ENCODE measurements at regions not wholly inside any gene's neighbourhood (a gene's known extent, or its start where the extent isn't known, plus 50 kb on each side); places are given as distances from the start of the nearest gene placed in this dataset.
"Not testable (repeated sequence)": the region's sequence is repeated elsewhere in the genome, so short reads cannot be mapped to it uniquely, and the experiment has no call there.

GRCh38 chr4:31190671-31191070 is 470.5 kb downstream of the PCDH7 start:
- intact Hi-C loops (cut with micrococcal nuclease), result no loop called here
- H3K4me3 Mint-ChIP-seq, result no peak overlapping the region
- no peaks in the 10 kb centered on the region for H3K27me3 Mint-ChIP-seq
- no peaks in the 10 kb centered on the region for H3K36me3 Mint-ChIP-seq (ENCODE audit: low read depth)
- H3K9me3 Mint-ChIP-seq, result peaks cover 18% of the 10 kb centered on the region
- H3K27ac Mint-ChIP-seq, result no peak overlapping the region
- no peaks in the 10 kb centered on the region for H3K4me1 Mint-ChIP-seq (ENCODE audit: low read depth)

GRCh38 chr4:31192341-31192740 is 472.2 kb downstream of the PCDH7 start:
- H3K4me3 Mint-ChIP-seq, result no peak overlapping the region
- no peaks in the 10 kb centered on the region for H3K4me1 Mint-ChIP-seq (ENCODE audit: low read depth)
- H3K36me3 Mint-ChIP-seq (ENCODE audit: low read depth), result no peaks in the 10 kb centered on the region
- intact Hi-C loops (cut with micrococcal nuclease), result no loop called here
- no peak overlapping the region for H3K27ac Mint-ChIP-seq
- no peaks in the 10 kb centered on the region for H3K27me3 Mint-ChIP-seq
- peaks cover 27% of the 10 kb centered on the region for H3K9me3 Mint-ChIP-seq

GRCh38 chr4:31193521-31193920 is 473.4 kb downstream of the PCDH7 start:
- intact Hi-C loops (cut with micrococcal nuclease), result no loop called here
- H3K4me3 Mint-ChIP-seq, result no peak overlapping the region
- no peak overlapping the region for H3K27ac Mint-ChIP-seq
- no peaks in the 10 kb centered on the region for H3K27me3 Mint-ChIP-seq
- H3K36me3 Mint-ChIP-seq (ENCODE audit: low read depth), result no peaks in the 10 kb centered on the region
- H3K4me1 Mint-ChIP-seq (ENCODE audit: low read depth), result no peaks in the 10 kb centered on the region
- peaks cover 29% of the 10 kb centered on the region for H3K9me3 Mint-ChIP-seq

GRCh38 chr4:31194823-31195222 is 474.7 kb downstream of the PCDH7 start:
- intact Hi-C loops (cut with micrococcal nuclease), result no loop called here
- H3K27ac Mint-ChIP-seq, result no peak overlapping the region
- no peaks in the 10 kb centered on the region for H3K4me1 Mint-ChIP-seq (ENCODE audit: low read depth)
- H3K36me3 Mint-ChIP-seq (ENCODE audit: low read depth), result no peaks in the 10 kb centered on the region
- H3K4me3 Mint-ChIP-seq, result no peak overlapping the region
- H3K27me3 Mint-ChIP-seq, result no peaks in the 10 kb centered on the region
- peaks cover 40% of the 10 kb centered on the region for H3K9me3 Mint-ChIP-seq

GRCh38 chr4:31199644-31200043 is 479.5 kb downstream of the PCDH7 start:
- Mint-ChIP-seq H3K4me3 (no peak overlapping the region), H3K27ac (no peak overlapping the region), H3K27me3 (no peaks in the 10 kb centered on the region), H3K36me3 (ENCODE audit: low read depth) (no peaks in the 10 kb centered on the region), H3K9me3 (peaks cover 42% of the 10 kb centered on the region), H3K4me1 (ENCODE audit: low read depth) (no peaks in the 10 kb centered on the region)
- intact Hi-C loops (cut with micrococcal nuclease), result no loop called here

GRCh38 chr4:31202054-31202453 is 481.9 kb downstream of the PCDH7 start:
- H3K4me1 Mint-ChIP-seq (ENCODE audit: low read depth); H3K27ac Mint-ChIP-seq; H3K27me3 Mint-ChIP-seq; intact Hi-C loops (cut with micrococcal nuclease); H3K4me3 Mint-ChIP-seq; H3K36me3 Mint-ChIP-seq (ENCODE audit: low read depth): not testable (repeated sequence)
- H3K9me3 Mint-ChIP-seq, result peaks cover 31% of the 10 kb centered on the region

- H3K36me3 Mint-ChIP-seq (ENCODE audit: low read depth), result no peaks in the 10 kb centered on the region
- peaks cover 9% of the 10 kb centered on the region for H3K9me3 Mint-ChIP-seq
- intact Hi-C loops (cut with micrococcal nuclease), result no loop called here
- no peak overlapping the region for H3K4me3 Mint-ChIP-seq
- no peaks in the 10 kb centered on the region for H3K27me3 Mint-ChIP-seq
- no peak overlapping the region for H3K27ac Mint-ChIP-seq
- H3K4me1 Mint-ChIP-seq (ENCODE audit: low read depth), result no peaks in the 10 kb centered on the region
These were observed 484.7 kb downstream of the PCDH7 start for GRCh38 chr4:31204874-31205273.

- Mint-ChIP-seq H3K27me3 (no peaks in the 10 kb centered on the region), H3K36me3 (ENCODE audit: low read depth) (no peaks in the 10 kb centered on the region), H3K9me3 (no peaks in the 10 kb centered on the region), H3K4me1 (ENCODE audit: low read depth) (no peaks in the 10 kb centered on the region), H3K27ac (no peak overlapping the region), H3K4me3 (no peak overlapping the region)
- intact Hi-C loops (cut with micrococcal nuclease), result no loop called here
These were observed 500.8 kb downstream of the PCDH7 start for GRCh38 chr4:31220921-31221320.

GRCh38 chr4:31228068-31228467 is 507.9 kb downstream of the PCDH7 start:
- Mint-ChIP-seq H3K4me1 (ENCODE audit: low read depth) (no peaks in the 10 kb centered on the region), H3K36me3 (ENCODE audit: low read depth) (no peaks in the 10 kb centered on the region), H3K4me3 (no peak overlapping the region), H3K27ac (no peak overlapping the region), H3K27me3 (no peaks in the 10 kb centered on the region), H3K9me3 (no peaks in the 10 kb centered on the region)
- intact Hi-C loops (cut with micrococcal nuclease), result no loop called here

GRCh38 chr4:31230594-31230993 is 510.4 kb downstream of the PCDH7 start:
- Mint-ChIP-seq H3K27ac (no peak overlapping the region), H3K27me3 (no peaks in the 10 kb centered on the region)

GRCh38 chr4:31234494-31234893 is 514.3 kb downstream of the PCDH7 start:
- Mint-ChIP-seq H3K4me1 (ENCODE audit: low read depth) (no peaks in the 10 kb centered on the region), H3K27me3 (no peaks in the 10 kb centered on the region), H3K4me3 (no peak overlapping the region), H3K36me3 (ENCODE audit: low read depth) (no peaks in the 10 kb centered on the region), H3K27ac (no peak overlapping the region), H3K9me3 (no peaks in the 10 kb centered on the region)
- intact Hi-C loops (cut with micrococcal nuclease), result no loop called here

More at GRCh38 chr4:31230594-31230993, 510.4 kb downstream of the PCDH7 start:
- intact Hi-C loops (cut with micrococcal nuclease), result no loop called here
- no peak overlapping the region for H3K4me3 Mint-ChIP-seq
- H3K9me3 Mint-ChIP-seq, result no peaks in the 10 kb centered on the region
- no peaks in the 10 kb centered on the region for H3K4me1 Mint-ChIP-seq (ENCODE audit: low read depth)
- H3K36me3 Mint-ChIP-seq (ENCODE audit: low read depth), result no peaks in the 10 kb centered on the region

GRCh38 chr4:31234901-31235300 is 514.7 kb downstream of the PCDH7 start:
- Mint-ChIP-seq H3K27ac (no peak overlapping the region), H3K36me3 (ENCODE audit: low read depth) (no peaks in the 10 kb centered on the region), H3K9me3 (no peaks in the 10 kb centered on the region), H3K27me3 (no peaks in the 10 kb centered on the region), H3K4me3 (no peak overlapping the region), H3K4me1 (ENCODE audit: low read depth) (no peaks in the 10 kb centered on the region)
- intact Hi-C loops (cut with micrococcal nuclease), result no loop called here

- peaks cover under 1% of the 10 kb centered on the region for H3K9me3 Mint-ChIP-seq
- intact Hi-C loops (cut with micrococcal nuclease), result no loop called here
- H3K27me3 Mint-ChIP-seq, result no peaks in the 10 kb centered on the region
- no peaks in the 10 kb centered on the region for H3K36me3 Mint-ChIP-seq (ENCODE audit: low read depth)
- no peak overlapping the region for H3K4me3 Mint-ChIP-seq
- H3K27ac Mint-ChIP-seq, result no peak overlapping the region
- H3K4me1 Mint-ChIP-seq (ENCODE audit: low read depth), result no peaks in the 10 kb centered on the region
These were observed 516.0 kb downstream of the PCDH7 start for GRCh38 chr4:31236020-31236638.

- H3K9me3 Mint-ChIP-seq, result peaks cover 6% of the 10 kb centered on the region
- H3K27me3 Mint-ChIP-seq, result no peaks in the 10 kb centered on the region
- intact Hi-C loops (cut with micrococcal nuclease), result no loop called here
These were observed 516.5 kb downstream of the PCDH7 start for GRCh38 chr4:31236639-31237173.

GRCh38 chr4:31237233-31237632 is 517.1 kb downstream of the PCDH7 start:
- Mint-ChIP-seq H3K4me3 (no peak overlapping the region), H3K9me3 (peaks cover 8% of the 10 kb centered on the region), H3K27me3 (no peaks in the 10 kb centered on the region), H3K27ac (no peak overlapping the region), H3K4me1 (ENCODE audit: low read depth) (no peaks in the 10 kb centered on the region), H3K36me3 (ENCODE audit: low read depth) (no peaks in the 10 kb centered on the region)
- intact Hi-C loops (cut with micrococcal nuclease), result no loop called here

More at GRCh38 chr4:31236639-31237173, 516.5 kb downstream of the PCDH7 start:
- Mint-ChIP-seq H3K4me1 (ENCODE audit: low read depth) (no peaks in the 10 kb centered on the region), H3K36me3 (ENCODE audit: low read depth) (no peaks in the 10 kb centered on the region), H3K4me3 (no peak overlapping the region), H3K27ac (no peak overlapping the region)
